ENCODE measurements at regions not wholly inside any gene's neighbourhood (a gene's known extent, or its start where the extent isn't known, plus 50 kb on each side); places are given as distances from the start of the nearest gene placed in this dataset.

DNA sequence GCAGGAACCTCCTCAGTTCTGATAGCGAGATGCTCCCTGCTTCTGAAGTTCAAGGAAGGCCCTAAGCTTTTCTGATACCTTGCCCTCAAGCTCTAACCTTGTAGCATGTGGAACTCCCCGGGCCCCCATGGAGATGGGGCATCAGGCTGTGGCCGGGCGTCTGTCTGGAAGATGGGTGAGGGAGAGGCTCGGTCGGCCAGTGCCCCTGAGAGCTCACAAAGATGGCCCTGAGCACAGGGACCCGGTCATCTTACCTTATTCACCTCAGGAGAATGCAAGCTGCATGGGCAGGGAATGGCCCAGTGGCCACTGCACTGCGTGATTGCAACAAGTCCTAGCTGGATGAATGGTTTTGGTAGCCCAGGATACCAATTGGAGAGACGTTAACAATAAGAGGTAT lies 830.3 kb downstream of the TBC1D22A start:
- no peaks in the 10 kb centered on the region for H3K27me3 ChIP-seq (ENCODE audit: insufficient read depth, low read length)
- H3K4me3 ChIP-seq (ENCODE audit: low read length): no peak overlapping the region
- H3K9me3 ChIP-seq (ENCODE audit: low read depth, low read length): no peaks in the 10 kb centered on the region
- H3K4me1 ChIP-seq (ENCODE audit: insufficient read depth, low read length): no peaks in the 10 kb centered on the region

DNA sequence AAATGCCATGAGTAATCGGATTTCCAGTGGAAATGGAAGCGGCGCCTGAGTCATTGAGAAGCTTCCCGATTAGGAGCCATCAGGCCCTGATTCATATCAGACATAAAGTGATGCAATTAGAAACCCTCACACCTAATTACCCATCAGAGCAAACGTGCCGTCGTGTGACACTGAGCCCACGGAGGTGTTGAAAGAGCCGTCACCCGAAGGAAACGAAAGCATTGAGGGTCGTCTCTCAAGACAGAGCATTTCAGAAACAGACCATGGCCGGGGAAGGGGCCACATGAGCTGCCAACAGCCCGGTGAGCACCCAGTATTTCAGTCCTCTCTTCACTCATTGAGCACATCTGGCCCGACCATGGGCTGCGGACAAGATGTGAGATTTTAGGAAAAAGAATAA lies 829.3 kb downstream of the TBC1D22A start:
- no peaks in the 10 kb centered on the region for H3K4me1 ChIP-seq (ENCODE audit: insufficient read depth, low read length)
- H3K4me3 ChIP-seq (ENCODE audit: low read length): no peak overlapping the region
- H3K9me3 ChIP-seq (ENCODE audit: low read depth, low read length): no peaks in the 10 kb centered on the region
- H3K27me3 ChIP-seq (ENCODE audit: insufficient read depth, low read length): no peaks in the 10 kb centered on the region

DNA sequence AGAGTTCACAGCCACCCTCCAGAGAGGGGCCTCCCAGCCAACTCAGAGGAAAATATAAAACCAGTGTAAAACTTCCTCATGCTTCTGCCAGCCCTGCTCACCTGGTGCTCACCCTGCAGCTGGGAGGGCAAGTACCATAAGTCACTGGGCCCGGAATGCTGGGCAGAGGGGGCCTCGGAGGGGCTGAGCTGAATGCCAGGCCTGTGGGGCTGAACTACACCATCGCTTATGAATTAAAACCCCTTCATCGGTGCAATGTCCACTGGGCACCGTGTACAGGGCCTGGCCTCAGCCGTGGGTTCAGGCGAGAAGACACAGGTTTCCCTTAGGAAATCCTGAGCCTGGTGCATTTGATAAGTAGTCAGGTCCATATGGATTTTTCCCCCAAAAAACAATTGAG lies 828.6 kb downstream of the TBC1D22A start:
- H3K9me3 ChIP-seq (ENCODE audit: low read depth, low read length): no peaks in the 10 kb centered on the region
- H3K27me3 ChIP-seq (ENCODE audit: insufficient read depth, low read length): no peaks in the 10 kb centered on the region
- no peaks in the 10 kb centered on the region for H3K4me1 ChIP-seq (ENCODE audit: insufficient read depth, low read length)
- no peak overlapping the region for H3K4me3 ChIP-seq (ENCODE audit: low read length)

DNA sequence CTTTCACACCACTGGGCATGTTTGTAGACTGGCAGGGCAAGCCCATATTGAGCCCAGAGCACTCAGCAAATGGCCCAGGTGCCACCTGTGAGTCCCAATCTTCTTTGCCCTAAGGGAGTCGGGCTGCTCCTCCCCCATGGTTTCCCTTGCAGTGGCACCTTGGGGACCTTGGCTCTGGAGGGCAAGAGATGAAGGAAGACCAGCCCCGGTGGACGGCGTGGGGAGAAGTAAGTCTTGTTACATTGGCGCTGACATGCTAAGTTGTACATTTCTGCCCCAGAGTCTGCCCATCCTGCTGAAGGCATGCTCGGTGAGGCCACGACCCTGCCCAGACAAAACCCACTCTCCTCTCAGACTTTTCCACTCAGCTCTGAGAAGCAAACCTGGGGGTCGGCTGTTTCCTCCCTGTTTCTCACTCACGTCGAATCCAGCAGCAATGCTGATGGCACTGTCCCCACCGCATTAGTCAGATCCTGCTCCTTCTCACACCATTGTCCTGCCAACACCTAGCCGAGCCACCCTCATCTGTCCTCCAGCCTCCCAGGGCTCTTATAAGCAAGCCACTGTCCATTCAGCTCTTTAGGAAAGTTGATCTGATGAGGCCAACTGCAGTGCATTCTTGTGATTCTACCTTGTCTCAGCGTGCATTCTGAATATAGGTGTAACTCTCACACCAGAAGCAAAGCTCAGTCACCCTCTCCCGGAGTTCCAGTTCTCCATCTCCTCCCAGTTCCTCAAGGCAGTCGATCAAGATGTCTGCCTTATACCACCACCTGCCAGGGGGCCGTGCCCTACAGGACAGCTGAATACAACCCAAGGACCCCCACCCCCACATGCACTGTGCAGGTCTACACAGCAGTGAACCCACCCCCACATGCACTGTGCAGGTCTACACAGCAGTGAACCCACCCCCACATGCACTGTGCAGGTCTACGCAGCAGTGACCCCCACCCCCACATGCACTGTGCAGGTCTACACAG lies 827.1 kb downstream of the TBC1D22A start:
- Histone ChIP-seq H3K4me3 (ENCODE audit: low read length) (no peak overlapping the region), H3K4me1 (ENCODE audit: insufficient read depth, low read length) (no peaks in the 10 kb centered on the region), H3K27me3 (ENCODE audit: insufficient read depth, low read length) (no peaks in the 10 kb centered on the region), H3K9me3 (ENCODE audit: low read depth, low read length) (no peaks in the 10 kb centered on the region)

DNA sequence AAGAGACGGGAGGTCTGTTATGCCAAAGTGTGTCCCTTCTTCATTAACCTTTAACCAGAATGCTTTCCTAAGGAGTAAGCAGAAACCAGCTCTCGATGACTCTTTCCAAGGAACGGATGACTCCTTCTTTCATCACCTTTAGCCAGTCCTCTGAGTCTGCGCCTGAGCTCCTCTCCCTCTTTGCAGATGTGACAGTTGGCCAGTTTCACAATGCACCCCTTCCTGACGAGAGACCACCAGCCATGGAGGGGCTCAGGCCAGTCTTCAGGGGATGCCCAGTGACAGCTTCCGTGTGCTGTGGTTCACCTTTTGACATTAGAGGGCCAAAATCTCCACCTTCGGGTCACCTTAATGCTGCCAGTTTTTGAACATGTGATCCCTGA lies 826.1 kb downstream of the TBC1D22A start:
- Histone ChIP-seq H3K4me3 (ENCODE audit: low read length) (no peak overlapping the region), H3K4me1 (ENCODE audit: insufficient read depth, low read length) (no peaks in the 10 kb centered on the region), H3K9me3 (ENCODE audit: low read depth, low read length) (peaks cover 9% of the 10 kb centered on the region), H3K27me3 (ENCODE audit: insufficient read depth, low read length) (no peaks in the 10 kb centered on the region)

DNA sequence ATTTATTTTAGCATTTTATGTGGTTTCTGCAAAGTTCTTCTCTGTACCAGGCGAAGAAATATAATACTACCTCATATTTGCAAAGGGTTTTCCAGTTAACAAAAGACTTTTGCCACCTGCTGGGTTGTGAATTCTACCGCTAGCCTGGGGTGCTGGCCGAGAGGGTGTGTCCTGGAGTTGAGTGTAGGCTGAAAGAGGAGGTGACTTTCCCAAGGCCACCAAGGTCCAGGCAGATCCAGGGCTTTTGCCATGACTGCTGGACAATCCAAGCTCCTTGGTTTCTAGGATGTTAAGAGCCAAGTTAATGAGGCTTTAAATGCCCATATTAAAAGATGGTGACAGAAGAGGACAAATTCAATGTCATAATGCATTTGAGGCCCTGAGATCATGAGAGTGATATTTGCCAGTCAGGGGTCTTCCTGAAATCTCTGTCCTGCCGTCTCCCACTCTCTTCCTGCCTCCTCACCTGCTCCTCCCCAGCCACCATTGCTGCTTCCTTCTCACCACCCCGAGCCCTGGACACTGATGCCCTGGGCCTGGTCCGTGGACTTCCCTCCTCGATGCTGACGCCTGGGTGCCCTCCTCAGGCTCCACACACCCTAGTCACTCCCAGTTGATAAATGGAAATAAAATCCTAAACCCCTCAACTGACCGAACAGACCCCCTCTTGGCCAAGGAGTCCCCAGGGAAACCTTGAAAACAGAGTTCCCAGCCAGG lies 825.6 kb downstream of the TBC1D22A start:
- H3K4me1 ChIP-seq (ENCODE audit: insufficient read depth, low read length): no peaks in the 10 kb centered on the region
- H3K27me3 ChIP-seq (ENCODE audit: insufficient read depth, low read length): no peaks in the 10 kb centered on the region
- no peak overlapping the region for H3K4me3 ChIP-seq (ENCODE audit: low read length)
- peaks cover 14% of the 10 kb centered on the region for H3K9me3 ChIP-seq (ENCODE audit: low read depth, low read length)

DNA sequence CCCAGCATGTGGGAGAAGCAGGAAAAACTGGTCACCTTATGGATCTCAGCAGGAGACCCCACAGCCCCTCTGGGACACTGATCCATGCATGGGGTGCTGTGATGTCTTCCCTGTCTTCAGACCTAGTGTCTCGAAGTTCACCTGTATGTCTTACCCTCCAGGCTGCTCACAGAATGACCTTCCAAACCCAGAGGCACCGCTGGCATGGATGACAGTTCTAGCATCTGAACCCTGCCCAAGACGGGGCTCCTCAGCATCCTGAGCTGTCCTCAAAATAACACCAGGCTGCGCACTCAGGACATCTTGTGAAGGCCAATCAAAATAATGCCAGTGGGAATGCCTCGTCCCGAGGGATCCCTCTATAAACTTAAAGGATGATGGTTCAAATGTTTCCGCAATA lies 824.9 kb downstream of the TBC1D22A start:
- Histone ChIP-seq H3K9me3 (ENCODE audit: low read depth, low read length) (peaks cover 15% of the 10 kb centered on the region), H3K4me1 (ENCODE audit: insufficient read depth, low read length) (no peaks in the 10 kb centered on the region), H3K4me3 (ENCODE audit: low read length) (no peak overlapping the region), H3K27me3 (ENCODE audit: insufficient read depth, low read length) (no peaks in the 10 kb centered on the region)

DNA sequence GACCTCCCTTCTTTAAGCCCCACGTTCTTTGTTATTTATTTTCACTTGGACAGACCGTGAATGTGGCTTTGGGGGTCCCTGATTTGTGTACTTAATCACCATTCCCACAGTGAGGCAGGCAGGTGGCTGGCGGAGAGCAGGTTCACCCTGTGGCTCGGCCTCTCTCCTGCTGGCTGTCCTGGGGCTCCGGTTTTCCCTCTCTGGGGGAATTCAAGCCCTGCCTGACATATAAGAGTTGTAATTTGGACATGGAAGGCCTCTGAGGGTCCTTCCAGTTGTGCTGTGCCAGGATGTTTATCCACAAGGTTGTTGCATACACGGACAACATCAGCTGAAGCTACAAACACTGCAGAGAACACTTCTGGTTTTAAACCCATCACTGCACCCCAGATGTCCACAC lies 824.5 kb downstream of the TBC1D22A start:
- no peaks in the 10 kb centered on the region for H3K4me1 ChIP-seq (ENCODE audit: insufficient read depth, low read length)

DNA sequence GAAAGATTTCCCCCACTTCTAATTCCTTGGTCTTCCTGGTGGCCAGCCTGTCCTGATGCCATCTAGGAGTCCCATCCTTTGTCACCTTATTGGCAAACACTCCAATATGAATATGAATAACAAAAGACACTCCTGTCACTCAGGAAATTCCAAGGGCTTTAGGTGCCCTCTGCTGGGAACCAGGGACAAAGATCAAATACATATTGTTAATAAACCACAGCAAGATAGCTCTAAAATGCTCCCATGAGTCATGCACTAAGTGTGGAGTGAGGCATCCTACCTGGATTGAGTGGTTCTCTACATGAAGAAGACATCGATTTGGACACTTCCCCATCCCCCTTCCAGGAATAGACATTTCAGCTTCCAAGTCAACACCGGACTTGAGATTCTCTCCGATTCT lies 823.6 kb downstream of the TBC1D22A start:
- Histone ChIP-seq H3K27me3 (ENCODE audit: insufficient read depth, low read length) (no peaks in the 10 kb centered on the region), H3K9me3 (ENCODE audit: low read depth, low read length) (peaks cover 15% of the 10 kb centered on the region)

More for the DNA sequence above, 824.5 kb downstream of the TBC1D22A start:
- H3K9me3 ChIP-seq (ENCODE audit: low read depth, low read length): peaks cover 15% of the 10 kb centered on the region
- no peak overlapping the region for H3K4me3 ChIP-seq (ENCODE audit: low read length)
- H3K27me3 ChIP-seq (ENCODE audit: insufficient read depth, low read length): no peaks in the 10 kb centered on the region

DNA sequence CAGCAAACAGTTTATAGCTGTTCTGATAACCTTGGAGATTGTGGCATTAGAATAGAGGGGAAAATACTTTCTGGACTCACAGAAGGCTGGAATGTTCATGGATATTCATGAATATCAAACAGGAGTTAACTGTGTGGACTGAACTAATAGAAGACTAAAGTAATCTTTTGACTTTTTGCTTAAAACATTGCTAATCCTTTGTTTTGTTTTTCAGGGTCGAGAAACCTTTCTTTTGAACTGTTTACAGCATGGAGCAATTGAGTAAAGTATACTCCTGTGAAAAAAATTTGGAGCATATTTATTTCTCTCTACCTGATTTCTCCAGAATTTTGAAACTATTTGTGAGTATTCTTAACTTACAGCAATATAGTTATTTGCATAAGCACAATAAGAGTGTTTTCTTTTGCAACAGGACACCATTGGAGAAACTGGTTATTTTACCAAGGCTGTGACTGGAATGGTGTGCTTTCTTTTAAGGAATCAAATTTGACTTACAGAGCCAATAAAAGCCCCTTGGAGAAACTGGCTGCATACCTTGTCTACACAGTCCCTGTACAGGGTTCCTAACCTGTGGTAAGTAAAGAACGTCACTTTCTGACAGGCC lies 821.6 kb downstream of the TBC1D22A start:
- Histone ChIP-seq H3K4me3 (ENCODE audit: low read length) (no peak overlapping the region), H3K9me3 (ENCODE audit: low read depth, low read length) (peaks cover 15% of the 10 kb centered on the region)

More for the DNA sequence above, 823.6 kb downstream of the TBC1D22A start:
- Histone ChIP-seq H3K4me1 (ENCODE audit: insufficient read depth, low read length) (no peaks in the 10 kb centered on the region), H3K4me3 (ENCODE audit: low read length) (no peak overlapping the region)

DNA sequence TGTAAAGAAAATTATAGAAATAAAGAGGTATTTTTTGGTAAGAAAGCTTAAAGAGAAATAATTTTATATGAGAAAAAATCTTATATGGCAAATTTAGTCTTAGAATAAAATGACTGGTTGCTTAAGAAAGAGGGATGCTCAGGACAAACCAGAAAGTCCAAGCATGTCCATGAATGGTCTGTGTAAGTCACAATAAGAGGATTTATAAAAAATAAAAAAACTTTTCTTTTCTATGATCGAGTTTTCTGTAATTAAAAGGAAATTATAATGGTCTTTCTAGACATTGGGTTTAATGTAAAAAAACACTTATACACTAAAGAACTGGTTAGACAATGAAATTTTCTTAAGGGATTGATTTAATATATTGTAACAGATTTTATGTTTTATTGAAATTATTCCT lies 819.6 kb downstream of the TBC1D22A start:
- Histone ChIP-seq H3K9me3 (ENCODE audit: low read depth, low read length) (peaks cover 15% of the 10 kb centered on the region), H3K4me1 (ENCODE audit: insufficient read depth, low read length) (no peaks in the 10 kb centered on the region), H3K27me3 (ENCODE audit: insufficient read depth, low read length) (no peaks in the 10 kb centered on the region), H3K4me3 (ENCODE audit: low read length) (no peak overlapping the region)

More for the DNA sequence above, 821.6 kb downstream of the TBC1D22A start:
- Histone ChIP-seq H3K27me3 (ENCODE audit: insufficient read depth, low read length) (no peaks in the 10 kb centered on the region), H3K4me1 (ENCODE audit: insufficient read depth, low read length) (no peaks in the 10 kb centered on the region)

DNA sequence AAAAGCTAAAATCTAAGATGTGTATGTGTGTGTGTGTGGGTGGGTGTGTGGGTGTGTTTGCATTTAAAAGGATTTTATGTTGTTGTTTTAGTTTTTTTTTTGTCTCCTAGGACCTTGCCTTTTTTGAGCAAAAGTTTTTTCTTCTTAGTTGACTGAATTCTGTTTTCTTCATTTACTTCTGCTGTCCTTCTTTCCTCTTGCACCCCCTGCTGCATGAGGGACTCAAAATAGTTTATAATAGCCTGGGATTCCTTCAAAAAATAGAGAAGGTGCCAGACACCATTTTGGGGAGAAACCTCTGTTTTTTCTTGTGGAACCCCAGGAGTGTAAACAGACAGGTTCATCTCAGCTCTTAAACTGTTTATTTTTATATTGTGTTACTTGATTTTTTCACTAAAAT lies 817.7 kb downstream of the TBC1D22A start:
- no peak overlapping the region for H3K4me3 ChIP-seq (ENCODE audit: low read length)
- no peaks in the 10 kb centered on the region for H3K4me1 ChIP-seq (ENCODE audit: insufficient read depth, low read length)
- no peaks in the 10 kb centered on the region for H3K27me3 ChIP-seq (ENCODE audit: insufficient read depth, low read length)
- H3K9me3 ChIP-seq (ENCODE audit: low read depth, low read length): peaks cover 15% of the 10 kb centered on the region

DNA sequence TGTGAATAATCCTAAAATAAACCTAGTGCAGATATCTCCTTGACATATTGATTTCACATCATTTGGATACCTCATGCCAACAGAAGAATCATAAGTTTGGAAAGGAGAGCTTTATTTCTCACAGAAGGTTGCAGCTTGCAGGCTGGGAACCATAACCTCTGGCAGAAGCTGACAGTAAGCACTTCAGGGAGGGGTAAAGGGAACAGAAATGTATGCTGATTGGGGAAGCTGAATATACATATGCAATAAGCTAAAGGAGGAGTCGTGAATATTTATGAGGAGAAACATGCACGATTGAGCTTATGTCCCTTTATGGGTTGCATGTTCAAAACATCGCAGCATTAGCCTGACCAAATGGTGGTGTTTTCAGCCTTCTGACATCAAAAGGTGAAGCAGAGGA lies 814.5 kb downstream of the TBC1D22A start:
- Histone ChIP-seq H3K4me1 (ENCODE audit: insufficient read depth, low read length) (no peaks in the 10 kb centered on the region), H3K27me3 (ENCODE audit: insufficient read depth, low read length) (no peaks in the 10 kb centered on the region), H3K4me3 (ENCODE audit: low read length) (no peak overlapping the region), H3K9me3 (ENCODE audit: low read depth, low read length) (no peaks in the 10 kb centered on the region)

DNA sequence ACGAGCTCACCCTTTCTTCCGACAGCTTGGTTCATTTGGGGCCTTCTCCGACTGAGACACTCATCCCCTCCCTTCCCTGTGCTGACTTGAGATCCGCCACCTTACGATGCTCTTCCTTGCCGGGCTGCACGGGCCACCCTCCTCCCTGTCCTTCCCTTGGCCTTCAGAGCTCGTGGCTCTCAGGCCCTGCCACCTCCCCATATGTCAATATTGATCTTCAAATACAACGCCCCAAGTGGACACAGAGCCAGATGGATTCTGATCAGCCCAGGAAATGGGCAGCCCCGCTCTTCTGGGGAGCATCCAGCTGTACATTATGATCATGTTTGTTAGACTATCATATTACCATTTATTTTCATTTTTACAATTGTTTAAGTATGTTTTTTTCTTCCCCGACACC lies 812.8 kb downstream of the TBC1D22A start:
- no peaks in the 10 kb centered on the region for H3K4me1 ChIP-seq (ENCODE audit: insufficient read depth, low read length)
- no peak overlapping the region for H3K4me3 ChIP-seq (ENCODE audit: low read length)
- H3K27me3 ChIP-seq (ENCODE audit: insufficient read depth, low read length): no peaks in the 10 kb centered on the region
- H3K9me3 ChIP-seq (ENCODE audit: low read depth, low read length): no peaks in the 10 kb centered on the region

DNA sequence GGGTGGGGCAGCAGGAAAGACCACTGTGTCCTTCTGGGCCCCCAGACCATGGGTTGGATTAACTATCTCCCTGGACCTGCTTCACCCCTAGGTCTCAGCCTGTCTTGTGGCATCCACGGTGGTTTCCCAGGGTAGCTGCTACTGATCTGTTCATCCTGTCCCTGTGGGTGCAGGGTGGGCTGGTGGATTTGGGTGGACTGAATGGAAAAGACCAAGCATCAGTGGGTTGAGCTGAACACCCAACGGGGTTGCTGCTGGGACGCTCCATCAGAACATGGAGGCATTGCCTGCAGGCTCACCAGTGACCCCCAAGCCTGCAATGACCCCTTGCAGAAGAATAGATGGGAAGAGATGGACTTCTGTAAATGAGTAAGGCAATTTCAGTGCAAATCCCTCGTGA lies 812.1 kb downstream of the TBC1D22A start:
- Histone ChIP-seq H3K4me3 (ENCODE audit: low read length) (no peak overlapping the region), H3K9me3 (ENCODE audit: low read depth, low read length) (no peaks in the 10 kb centered on the region), H3K4me1 (ENCODE audit: insufficient read depth, low read length) (no peaks in the 10 kb centered on the region), H3K27me3 (ENCODE audit: insufficient read depth, low read length) (no peaks in the 10 kb centered on the region)

Data from mononuclear cell (primary cell).